Left ventricle myocardium inferior (tissue), 1 donor: ENCODE measurements at regions not wholly inside any gene's neighbourhood (a gene's known extent, or its start where the extent isn't known, plus 50 kb on each side); places are given as distances from the start of the nearest gene placed in this dataset.

Source experiments
- DNase-seq: peaks from one replicate; pipeline ENCODE4 v3.0.0-alpha.2; 2020
- H3K27ac ChIP-seq: fragments of 200-600 bp; replicated peaks from 2 replicates; pipeline ENCODE4 v1.8.0; 2021
- H3K27me3 ChIP-seq: fragments of 200-600 bp; 2 replicates; pipeline ENCODE4 v1.8.0; 2021; ENCODE audit warnings: low read depth
- H3K36me3 ChIP-seq: fragments of 200-600 bp; 2 replicates; pipeline ENCODE4 v1.8.0; 2021
- H3K4me1 ChIP-seq: fragments of 200-600 bp; 2 replicates; pipeline ENCODE4 v1.8.0; 2021
- H3K4me3 ChIP-seq: fragments of 200-600 bp; 2 replicates; pipeline ENCODE4 v1.8.0; 2021; ENCODE audit warnings: mild to moderate bottlenecking, moderate library complexity
- H3K9me3 ChIP-seq: fragments of 200-600 bp; replicated peaks from 2 replicates; pipeline ENCODE4 v1.8.0; 2021
- intact Hi-C: fragments of 100-400 bp; cut with micrococcal nuclease; formaldehyde crosslinking; loops from one replicate; pipeline ENCODE4 v1.11.0; 2022
- TF ChIP-seq, protein P1 (sequence below): fragments of 200-600 bp; IDR thresholded peaks from 2 replicates; pipeline ENCODE4 v1.8.0; 2021; ENCODE audit warnings: antibody characterized with exemption, mild to moderate bottlenecking, borderline replicate concordance
- donor health status: DM: no; HTN: yes; CAD: no; lungs with severe emphysema.

DNA sequence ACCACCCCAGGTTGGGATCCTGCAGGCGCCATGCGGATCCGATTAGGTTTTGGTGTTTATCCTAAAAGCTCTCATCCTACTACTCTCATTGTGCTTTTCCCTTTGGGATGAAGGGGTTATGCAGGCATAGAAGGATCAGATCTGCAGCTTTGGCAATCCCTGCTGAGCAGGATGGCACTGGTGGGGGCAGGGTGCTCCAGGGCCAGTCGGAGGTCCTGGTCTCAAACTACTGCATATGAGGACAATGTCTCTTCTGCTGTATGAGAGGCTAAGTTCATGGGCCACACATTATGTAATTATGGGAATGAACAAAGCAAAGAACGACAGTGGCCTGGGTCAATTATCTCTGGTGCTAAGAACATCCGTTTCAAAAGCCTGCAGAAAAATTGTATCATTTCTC lies 334.2 kb downstream of the IRX1 start:
- no peak for DNase-seq
- no peaks in the 10 kb centered on the region for H3K4me1 ChIP-seq
- peaks cover 4% of the 10 kb centered on the region for H3K27me3 ChIP-seq
- no peak overlapping the region for H3K4me3 ChIP-seq
- TF ChIP-seq, protein P1, sequence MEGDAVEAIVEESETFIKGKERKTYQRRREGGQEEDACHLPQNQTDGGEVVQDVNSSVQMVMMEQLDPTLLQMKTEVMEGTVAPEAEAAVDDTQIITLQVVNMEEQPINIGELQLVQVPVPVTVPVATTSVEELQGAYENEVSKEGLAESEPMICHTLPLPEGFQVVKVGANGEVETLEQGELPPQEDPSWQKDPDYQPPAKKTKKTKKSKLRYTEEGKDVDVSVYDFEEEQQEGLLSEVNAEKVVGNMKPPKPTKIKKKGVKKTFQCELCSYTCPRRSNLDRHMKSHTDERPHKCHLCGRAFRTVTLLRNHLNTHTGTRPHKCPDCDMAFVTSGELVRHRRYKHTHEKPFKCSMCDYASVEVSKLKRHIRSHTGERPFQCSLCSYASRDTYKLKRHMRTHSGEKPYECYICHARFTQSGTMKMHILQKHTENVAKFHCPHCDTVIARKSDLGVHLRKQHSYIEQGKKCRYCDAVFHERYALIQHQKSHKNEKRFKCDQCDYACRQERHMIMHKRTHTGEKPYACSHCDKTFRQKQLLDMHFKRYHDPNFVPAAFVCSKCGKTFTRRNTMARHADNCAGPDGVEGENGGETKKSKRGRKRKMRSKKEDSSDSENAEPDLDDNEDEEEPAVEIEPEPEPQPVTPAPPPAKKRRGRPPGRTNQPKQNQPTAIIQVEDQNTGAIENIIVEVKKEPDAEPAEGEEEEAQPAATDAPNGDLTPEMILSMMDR = no peak
- peaks cover 4% of the 10 kb centered on the region for H3K9me3 ChIP-seq
- H3K27ac ChIP-seq = no peak overlapping the region
- H3K36me3 ChIP-seq = no peaks in the 10 kb centered on the region
- intact Hi-C loops = no loop called here

DNA sequence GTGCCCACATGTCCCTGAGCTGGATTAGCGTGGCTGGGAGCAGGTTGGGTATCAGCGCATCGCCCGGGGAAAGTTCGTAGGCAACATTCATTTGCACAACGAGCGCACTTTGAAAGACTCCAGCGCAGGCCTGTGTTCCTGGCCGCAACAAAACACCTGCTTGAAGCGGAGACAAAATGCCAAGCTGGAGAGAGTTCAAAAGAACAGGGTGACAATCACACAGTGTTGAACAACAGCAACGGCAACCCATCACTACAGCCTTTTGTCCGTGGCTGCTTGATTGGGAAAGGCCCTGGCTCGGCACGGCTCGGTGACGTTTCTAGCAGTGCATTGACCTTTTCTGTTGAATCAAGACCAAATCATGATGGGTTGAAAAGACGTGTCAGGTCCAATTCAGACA lies 336.3 kb downstream of the IRX1 start:
- no peak overlapping the region for H3K4me3 ChIP-seq
- intact Hi-C loops = no loop called here
- no peak overlapping the region for H3K27ac ChIP-seq
- no peaks in the 10 kb centered on the region for H3K4me1 ChIP-seq
- TF ChIP-seq, protein P1 = no peak
- H3K27me3 ChIP-seq = peaks cover 4% of the 10 kb centered on the region
- H3K36me3 ChIP-seq = no peaks in the 10 kb centered on the region
- peaks cover 14% of the 10 kb centered on the region for H3K9me3 ChIP-seq
- DNase-seq = no peak

DNA sequence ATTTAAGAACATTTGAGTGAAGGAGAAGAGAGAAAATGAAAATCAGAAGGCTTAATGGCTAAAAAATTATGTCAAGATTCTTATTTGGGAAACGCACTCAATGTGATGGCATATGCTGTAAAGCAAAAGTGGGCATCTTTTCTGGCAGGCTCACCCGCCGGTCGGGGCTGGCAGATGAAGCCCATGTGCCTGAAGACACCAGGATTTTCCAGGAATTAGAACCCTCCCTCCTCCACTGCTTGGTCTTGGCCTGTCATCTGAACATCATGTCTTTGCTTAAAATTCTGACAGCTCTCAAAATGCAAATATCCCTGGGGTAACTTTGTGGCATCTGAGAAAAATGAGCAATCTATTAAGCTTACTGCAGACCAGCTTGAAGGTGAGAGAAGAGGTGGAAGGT lies 337.9 kb downstream of the IRX1 start:
- no peaks in the 10 kb centered on the region for H3K36me3 ChIP-seq
- TF ChIP-seq, protein P1 = no peak
- no peak overlapping the region for H3K27ac ChIP-seq
- H3K27me3 ChIP-seq = no peaks in the 10 kb centered on the region
- DNase-seq = no peak
- H3K4me1 ChIP-seq = no peaks in the 10 kb centered on the region
- H3K9me3 ChIP-seq = peaks cover 25% of the 10 kb centered on the region
- intact Hi-C loops = no loop called here
- no peak overlapping the region for H3K4me3 ChIP-seq

DNA sequence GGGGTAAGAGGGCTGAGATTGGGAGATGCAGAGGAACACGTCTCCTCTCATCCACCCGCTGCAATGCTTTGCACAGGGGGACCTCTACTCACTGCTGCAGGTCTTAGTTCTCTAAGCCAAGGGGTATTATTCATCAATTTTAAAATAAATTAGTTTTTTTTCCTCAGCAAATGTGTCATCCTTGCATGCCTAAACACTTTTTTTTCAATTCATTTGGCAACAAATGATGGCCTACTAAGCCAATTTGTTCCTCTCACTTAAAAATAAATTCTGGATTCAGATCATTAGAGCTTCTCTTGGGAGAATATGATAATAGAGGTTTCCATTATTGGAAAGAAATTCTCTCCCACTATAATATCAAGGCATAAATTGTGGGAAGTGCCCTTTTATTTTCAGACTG lies 338.3 kb downstream of the IRX1 start:
- intact Hi-C loops = no loop called here
- Histone ChIP-seq H3K27me3 (no peaks in the 10 kb centered on the region), H3K27ac (no peak overlapping the region), H3K4me3 (no peak overlapping the region), H3K9me3 (peaks cover 30% of the 10 kb centered on the region), H3K4me1 (no peaks in the 10 kb centered on the region), H3K36me3 (no peaks in the 10 kb centered on the region)
- TF ChIP-seq, protein P1 = no peak
- no peak for DNase-seq

DNA sequence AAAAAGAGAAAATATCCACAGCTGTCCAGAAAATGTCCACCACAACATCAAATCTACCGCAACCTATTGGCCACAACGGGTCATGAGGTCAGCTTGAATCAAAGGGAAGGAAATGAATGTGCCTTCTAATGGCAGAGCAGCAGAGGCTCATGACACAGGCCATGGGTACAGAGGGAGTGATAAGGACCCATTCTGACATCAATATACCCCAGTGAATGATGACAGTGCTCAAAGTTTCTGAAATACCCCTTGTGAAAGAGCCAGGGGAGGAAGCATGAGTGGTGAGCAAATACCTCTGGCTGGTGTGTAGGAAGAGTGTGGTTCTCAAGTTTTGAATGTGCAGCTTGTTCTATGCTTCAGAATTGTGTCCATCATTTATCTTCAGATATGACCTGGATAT lies 348.2 kb downstream of the IRX1 start:
- Histone ChIP-seq H3K4me3 (no peak overlapping the region), H3K27ac (no peak overlapping the region), H3K9me3 (peaks cover 15% of the 10 kb centered on the region), H3K36me3 (no peaks in the 10 kb centered on the region), H3K4me1 (no peaks in the 10 kb centered on the region), H3K27me3 (no peaks in the 10 kb centered on the region)
- intact Hi-C loops = no loop called here
- no peak for DNase-seq
- TF ChIP-seq, protein P1 = no peak

DNA sequence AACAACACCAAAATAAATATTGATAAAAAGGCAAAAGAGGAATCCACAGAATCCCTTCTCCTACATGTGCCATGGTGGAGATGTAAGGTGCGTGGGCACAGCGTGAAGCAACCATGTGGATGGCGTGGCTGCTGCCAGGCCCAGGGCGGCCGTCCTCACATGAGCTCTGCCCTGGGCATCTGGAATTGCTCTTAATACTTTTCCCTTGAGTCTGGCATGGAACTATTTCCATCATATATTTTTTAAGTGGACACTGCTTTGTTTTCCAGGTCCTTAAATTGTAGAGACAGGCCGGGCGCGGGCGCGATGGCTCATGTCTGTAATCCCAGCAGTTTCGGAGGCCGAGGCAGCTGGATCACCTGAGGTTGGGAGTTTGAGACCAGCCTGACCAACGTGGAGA lies 349.3 kb downstream of the IRX1 start:
- TF ChIP-seq, protein P1 = no peak
- Histone ChIP-seq H3K27me3 (no peaks in the 10 kb centered on the region), H3K4me1 (no peaks in the 10 kb centered on the region), H3K36me3 (no peaks in the 10 kb centered on the region), H3K27ac (no peak overlapping the region), H3K4me3 (no peak overlapping the region), H3K9me3 (peaks cover 4% of the 10 kb centered on the region)
- no peak for DNase-seq
- intact Hi-C loops = no loop called here
